Epithelial cell of esophagus (primary cell): ENCODE measurements at regions not wholly inside any gene's neighbourhood (a gene's known extent, or its start where the extent isn't known, plus 50 kb on each side); places are given as distances from the start of the nearest gene placed in this dataset.

Experiments
- DNase-seq: peaks from one replicate; pipeline ENCODE4 v3.0.0; 2010; ENCODE audit warnings: low read depth
- H3K4me3 ChIP-seq: 2 replicates; pipeline ENCODE4 v1.5.1; 2011; ENCODE audit warnings: mild to moderate bottlenecking, low read length, control low read depth
- TF ChIP-seq, protein P1 (sequence below): IDR thresholded peaks from 2 replicates; pipeline ENCODE4 v1.5.1; 2011; ENCODE audit warnings: low read depth, mild to moderate bottlenecking, low read length, control low read depth, inconsistent platforms; ENCODE audit not compliant: insufficient read depth; ENCODE audit errors: missing control alignments

DNA sequence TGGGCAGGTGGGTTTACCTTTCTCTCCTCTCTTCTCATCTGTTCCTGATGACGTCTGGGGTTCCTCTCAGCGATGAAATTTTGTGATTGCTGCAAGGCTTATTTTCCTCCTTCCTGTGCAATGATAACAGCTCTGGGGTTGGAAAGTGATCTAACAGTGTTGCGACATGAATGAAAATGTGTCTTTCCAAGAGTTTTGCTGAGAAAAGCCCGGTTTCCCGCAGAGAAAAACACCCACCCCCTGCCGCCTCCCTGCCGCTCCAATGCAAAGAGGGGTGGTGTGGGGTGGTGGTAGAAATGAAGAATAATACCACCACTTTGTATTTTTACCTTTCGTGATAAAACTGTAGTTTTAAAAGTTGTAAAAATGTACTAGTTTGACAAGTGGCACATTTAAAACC, 232.0 kb downstream of the OLFM4 start:
- no peak overlapping the region for H3K4me3 ChIP-seq
- DNase-seq = no peak
- TF ChIP-seq, protein P1, sequence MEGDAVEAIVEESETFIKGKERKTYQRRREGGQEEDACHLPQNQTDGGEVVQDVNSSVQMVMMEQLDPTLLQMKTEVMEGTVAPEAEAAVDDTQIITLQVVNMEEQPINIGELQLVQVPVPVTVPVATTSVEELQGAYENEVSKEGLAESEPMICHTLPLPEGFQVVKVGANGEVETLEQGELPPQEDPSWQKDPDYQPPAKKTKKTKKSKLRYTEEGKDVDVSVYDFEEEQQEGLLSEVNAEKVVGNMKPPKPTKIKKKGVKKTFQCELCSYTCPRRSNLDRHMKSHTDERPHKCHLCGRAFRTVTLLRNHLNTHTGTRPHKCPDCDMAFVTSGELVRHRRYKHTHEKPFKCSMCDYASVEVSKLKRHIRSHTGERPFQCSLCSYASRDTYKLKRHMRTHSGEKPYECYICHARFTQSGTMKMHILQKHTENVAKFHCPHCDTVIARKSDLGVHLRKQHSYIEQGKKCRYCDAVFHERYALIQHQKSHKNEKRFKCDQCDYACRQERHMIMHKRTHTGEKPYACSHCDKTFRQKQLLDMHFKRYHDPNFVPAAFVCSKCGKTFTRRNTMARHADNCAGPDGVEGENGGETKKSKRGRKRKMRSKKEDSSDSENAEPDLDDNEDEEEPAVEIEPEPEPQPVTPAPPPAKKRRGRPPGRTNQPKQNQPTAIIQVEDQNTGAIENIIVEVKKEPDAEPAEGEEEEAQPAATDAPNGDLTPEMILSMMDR = no peak

DNA sequence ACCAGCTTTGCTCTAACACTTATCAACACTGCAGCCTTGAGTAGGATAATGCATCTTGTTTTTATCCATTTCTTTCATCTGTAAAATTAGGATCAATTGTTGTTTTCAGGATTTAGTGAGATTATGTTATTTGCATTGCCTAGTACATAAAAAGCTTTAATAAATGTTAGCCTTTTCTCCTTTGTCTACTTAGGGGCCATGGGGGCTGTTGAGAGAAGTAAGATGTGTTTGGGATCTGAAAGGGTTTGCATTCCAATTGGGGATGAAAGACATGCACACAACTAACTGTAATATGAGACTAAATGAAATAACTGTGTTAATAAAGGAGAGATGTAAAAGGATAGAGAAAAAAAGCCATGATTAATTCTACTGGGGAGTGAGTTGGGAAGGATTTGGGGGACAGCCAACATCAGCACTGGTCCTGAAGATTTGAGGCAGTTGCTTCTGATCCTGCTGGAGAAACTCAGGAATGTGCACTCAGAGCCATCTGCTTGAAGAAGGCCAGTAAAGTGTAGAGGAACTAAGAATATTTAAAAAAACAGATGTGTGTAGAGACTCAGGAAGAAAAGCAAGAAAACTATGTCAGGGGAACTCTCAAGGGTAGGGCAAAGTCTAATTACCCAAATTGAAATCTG, 236.3 kb downstream of the OLFM4 start:
- no peak overlapping the region for H3K4me3 ChIP-seq
- DNase-seq = no peak
- TF ChIP-seq, protein P1 = no peak

DNA sequence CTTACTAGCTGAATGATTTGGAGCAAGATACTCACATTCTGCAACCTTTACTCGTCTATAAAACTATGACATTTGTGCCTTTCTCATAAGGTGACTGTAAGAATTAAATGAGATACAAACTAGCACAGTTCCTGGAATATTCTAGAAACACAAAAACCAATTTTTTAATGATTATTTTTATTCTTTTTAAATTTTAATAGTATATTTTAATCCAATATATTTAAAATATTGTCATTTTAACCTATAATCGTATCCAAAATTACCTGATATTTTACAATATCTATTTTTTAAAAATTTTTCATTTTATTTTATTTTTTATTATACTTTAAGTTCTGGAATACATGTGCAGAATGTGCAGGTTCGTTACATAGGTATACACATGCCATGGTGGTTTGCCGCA, 238.1 kb downstream of the OLFM4 start:
- no peak for DNase-seq
- TF ChIP-seq, protein P1 = no peak
- H3K4me3 ChIP-seq = no peak overlapping the region

DNA sequence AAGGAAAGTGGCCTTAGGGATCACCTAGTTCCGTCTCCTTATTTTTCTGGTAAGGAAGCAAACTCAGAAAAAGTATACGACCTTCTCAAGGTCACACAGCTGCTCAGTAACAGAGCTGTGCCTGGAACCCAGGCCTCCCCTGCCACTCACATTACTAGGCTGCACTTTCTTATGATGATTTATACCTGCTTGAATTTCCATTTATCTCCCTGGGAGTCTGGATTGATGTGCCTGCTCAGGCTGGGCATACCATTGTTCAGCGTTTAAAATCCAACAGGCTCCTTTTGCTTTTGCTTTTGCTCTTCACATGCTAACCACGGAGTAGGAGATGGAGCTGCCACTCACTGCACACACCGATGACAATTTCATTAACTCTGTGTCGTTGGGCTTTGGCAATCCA, 241.0 kb downstream of the OLFM4 start:
- DNase-seq = no peak
- TF ChIP-seq, protein P1 = no peak

DNA sequence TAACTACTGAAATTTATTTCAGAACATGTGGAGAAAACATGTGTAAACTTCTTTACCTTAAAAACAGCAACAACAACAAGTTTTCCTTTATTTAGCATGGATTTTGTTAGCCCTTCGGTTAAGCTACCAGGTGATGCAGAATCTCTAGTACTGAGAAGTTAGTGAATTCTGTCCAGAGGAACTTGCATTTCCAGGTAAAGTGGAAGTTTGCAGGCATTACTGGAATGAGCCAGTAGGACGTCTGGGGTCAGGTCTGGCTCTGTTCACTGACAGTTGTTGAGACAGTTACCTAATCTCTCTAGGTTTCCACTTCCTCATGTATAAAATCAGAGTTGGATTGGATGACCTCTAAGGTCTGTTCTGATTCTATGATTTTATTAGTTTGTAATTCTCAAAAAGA, 244.3 kb downstream of the OLFM4 start:
- TF ChIP-seq, protein P1 = no peak
- no peak overlapping the region for H3K4me3 ChIP-seq
- no peak for DNase-seq

More for the DNA sequence above, 241.0 kb downstream of the OLFM4 start:
- no peak overlapping the region for H3K4me3 ChIP-seq

DNA sequence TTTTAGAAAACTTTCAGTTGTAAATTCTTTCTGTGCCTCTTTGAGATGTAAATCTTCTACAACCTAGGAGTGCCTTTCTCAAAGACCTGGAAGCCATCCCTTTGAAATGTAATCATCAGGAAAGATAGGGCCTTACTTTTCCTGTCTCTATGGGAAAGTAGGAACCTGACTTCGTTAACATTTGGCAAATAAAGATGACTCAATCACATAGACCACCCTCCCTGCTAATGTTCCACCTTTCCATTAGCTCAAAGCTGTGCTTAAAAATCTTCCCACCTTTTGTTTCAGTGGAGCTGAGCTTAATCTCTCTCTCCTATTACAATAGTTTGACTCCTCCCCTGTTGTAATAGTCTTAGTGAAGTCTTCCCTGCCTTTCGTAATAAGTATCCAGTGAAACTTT, 247.7 kb downstream of the OLFM4 start:
- no peak for DNase-seq
- H3K4me3 ChIP-seq = no peak overlapping the region
- TF ChIP-seq, protein P1 = no peak

DNA sequence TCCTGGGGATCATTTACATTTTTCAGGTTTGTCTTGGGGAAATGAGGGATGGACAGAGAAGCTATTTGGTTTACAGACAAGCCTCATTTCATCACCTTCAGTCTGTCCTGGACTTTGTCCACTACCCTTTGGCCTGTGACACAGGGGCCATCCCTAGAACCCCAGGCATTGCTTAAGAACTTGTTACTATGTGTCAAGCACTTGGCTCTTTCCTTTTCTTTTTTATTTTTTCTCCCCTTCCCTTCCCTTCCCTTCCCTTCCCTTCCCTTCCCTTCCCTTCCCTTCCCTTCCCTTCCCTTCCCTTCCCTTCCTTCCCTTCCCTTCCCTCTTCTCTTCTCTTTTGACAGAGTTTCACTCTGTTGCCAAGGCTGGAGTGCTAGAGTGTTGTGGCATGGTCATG, 253.1 kb downstream of the OLFM4 start:
- no peak overlapping the region for H3K4me3 ChIP-seq
- TF ChIP-seq, protein P1 = no peak
- DNase-seq = no peak
